Adrenal gland (tissue), 5 donors: ENCODE measurements at regions not wholly inside any gene's neighbourhood (a gene's known extent, or its start where the extent isn't known, plus 50 kb on each side); places are given as distances from the start of the nearest gene placed in this dataset.

ENCODE experiments used
- CTCF ChIP-seq, 6 experiments: fragments of 450-650 bp in 4 of 6; fragments of 200-600 bp in 2 of 6; sonication (generic) in 1 of 6; IDR thresholded peaks; 1 replicate in 5 of 6; 2 replicates in 1 of 6; pipeline versions ENCODE4 v1.5.1 to v1.8.0; 2016 to 2021; ENCODE audit warnings: antibody characterized with exemption in 6 of 6, mild to moderate bottlenecking in 2 of 6, moderate library complexity in 1 of 6
- POLR2A ChIP-seq, 2 donors: fragments of 450-650 bp; IDR thresholded peaks; one replicate each; pipeline ENCODE4 v1.6.1; 2017; ENCODE audit warnings: antibody characterized with exemption in 2 of 2, mild to moderate bottlenecking in 2 of 2, moderate library complexity in 1 of 2
- donor health status: DM: no; HTN: no; CAD: no.

GRCh38 chr4:92235731-92236130 lies 68.0 kb upstream of the GRID2 start:
- TF ChIP-seq POLR2A (IDR thresholded peaks at IDR 0.05), result no peak
- TF ChIP-seq CTCF (IDR thresholded peaks at IDR 0.05), result no peak
